CD4-positive, alpha-beta T cell treated with Interleukin-4 for 4 hours (primary cell): ENCODE measurements at regions not wholly inside any gene's neighbourhood (a gene's known extent, or its start where the extent isn't known, plus 50 kb on each side); places are given as distances from the start of the nearest gene placed in this dataset.
"Not testable (repeated sequence)": the region's sequence is repeated elsewhere in the genome, so short reads cannot be mapped to it uniquely, and the experiment has no call there.

Experiments
- DNase-seq: peaks from one replicate; pipeline ENCODE4 v3.0.0-alpha.2; 2020

- DNase-seq, result peak; percentile 1
Measured at GRCh38 chr15:28789401-28790114, 58.9 kb downstream of the GOLGA6L7 start.

- not testable (repeated sequence) for DNase-seq
Measured at GRCh38 chr15:28788649-28789400, 59.6 kb downstream of the GOLGA6L7 start.

- DNase-seq, result not testable (repeated sequence)
Measured at GRCh38 chr15:28788176-28788575, 60.3 kb downstream of the GOLGA6L7 start.

- DNase-seq, result no peak
Measured at GRCh38 chr15:28786521-28786920, 61.9 kb downstream of the GOLGA6L7 start.

- DNase-seq, result not testable (repeated sequence)
Measured at GRCh38 chr15:28784347-28785163, 63.9 kb downstream of the GOLGA6L7 start.

GRCh38 chr15:28783873-28784272, 64.6 kb downstream of the GOLGA6L7 start:
- DNase-seq, result no peak

GRCh38 chr15:28783466-28783865, 65.0 kb downstream of the GOLGA6L7 start:
- no peak for DNase-seq

GRCh38 chr15:28778397-28778796, 66.2 kb upstream of the GOLGA8M start:
- DNase-seq, result not testable (repeated sequence)

GRCh38 chr15:28772857-28773256, 60.6 kb upstream of the GOLGA8M start:
- not testable (repeated sequence) for DNase-seq
